Esophagus (tissue), 2 donors: ENCODE measurements at regions not wholly inside any gene's neighbourhood (a gene's known extent, or its start where the extent isn't known, plus 50 kb on each side); places are given as distances from the start of the nearest gene placed in this dataset.
"Not testable (repeated sequence)": the region's sequence is repeated elsewhere in the genome, so short reads cannot be mapped to it uniquely, and the experiment has no call there.

Source experiments
- H3K27ac ChIP-seq, 2 donors: one replicate each; pipeline ENCODE4 v1.5.1; 2013; ENCODE audit warnings: low read depth in 2 of 2, mild to moderate bottlenecking in 2 of 2, inconsistent platforms in 1 of 2, low read length in 1 of 2, moderate library complexity in 1 of 2
- H3K27me3 ChIP-seq, 2 donors: one replicate each; pipeline ENCODE4 v1.6.1; 2013; ENCODE audit warnings: low read length in 2 of 2, control low read depth in 1 of 2, mild to moderate bottlenecking in 1 of 2; ENCODE audit not compliant: insufficient read depth in 2 of 2, control insufficient read depth in 1 of 2
- H3K36me3 ChIP-seq, 2 donors: one replicate each; pipeline ENCODE4 v1.6.1; 2013; ENCODE audit warnings: low read length in 1 of 2; ENCODE audit not compliant: control insufficient read depth in 2 of 2, insufficient read depth in 2 of 2
- H3K4me1 ChIP-seq, 2 donors: one replicate each; pipeline ENCODE4 v1.6.1; 2013; ENCODE audit warnings: low read length in 1 of 2; ENCODE audit not compliant: control insufficient read depth in 2 of 2, insufficient read depth in 2 of 2
- H3K4me3 ChIP-seq, 2 donors: one replicate each; pipeline ENCODE4 v1.5.1; 2013; ENCODE audit warnings: low read length in 2 of 2, mild to moderate bottlenecking in 2 of 2, low read depth in 1 of 2, moderate library complexity in 1 of 2
- H3K9me3 ChIP-seq, 2 donors: one replicate each; pipeline ENCODE4 v1.6.1; 2013; ENCODE audit warnings: mild to moderate bottlenecking in 2 of 2, low read depth in 1 of 2, low read length in 1 of 2, moderate library complexity in 1 of 2; ENCODE audit not compliant: control insufficient read depth in 2 of 2, insufficient read depth in 1 of 2
- WGBS, 2 donors: extraction: QIAGEN DNeasy Blood & Tissue Kit; methylation state at CpG; one replicate each; pipeline ENCODE4 v1.1.7; 2013; 5-methylcytosine and 5-hydroxymethylcytosine counted together
- donor health status: healthy with polysubstance abuse.
- donor health status: Bipolar disorder and iron deficiency.

GRCh38 chr6:80425089-80425823 is 318.8 kb downstream of the BCKDHB start:
- Histone ChIP-seq H3K27me3 (no peaks in the 10 kb centered on the region), H3K36me3 (no peaks in the 10 kb centered on the region), H3K4me3 (no peak overlapping the region), H3K4me1 (no peaks in the 10 kb centered on the region), H3K9me3 (peaks cover 4 to 6% of the 10 kb centered on the region in 2 donors), H3K27ac (no peak overlapping the region)
- WGBS, 2 donors = 75 to 81% methylated on average over 2 of the region's 2 CpGs

- no peaks in the 10 kb centered on the region for H3K36me3 ChIP-seq
- no peak overlapping the region for H3K27ac ChIP-seq
- H3K4me3 ChIP-seq = no peak overlapping the region
- H3K9me3 ChIP-seq = peaks cover 0 to 4% of the 10 kb centered on the region in 2 donors
- WGBS, 2 donors = 95 to 96% methylated on average over 8 of the region's 8 CpGs
- no peaks in the 10 kb centered on the region for H3K27me3 ChIP-seq
- no peaks in the 10 kb centered on the region for H3K4me1 ChIP-seq
These were observed 305.0 kb downstream of the BCKDHB start for GRCh38 chr6:80411486-80411885.

GRCh38 chr6:80407976-80408375 is 301.5 kb downstream of the BCKDHB start:
- not testable (repeated sequence) for H3K36me3 ChIP-seq, H3K4me3 ChIP-seq, H3K4me1 ChIP-seq, H3K27me3 ChIP-seq, H3K27ac ChIP-seq, H3K9me3 ChIP-seq
- 91 to 92% methylated on average over 2 of the region's 2 CpGs for WGBS, 2 donors

GRCh38 chr6:80404889-80405288 is 298.4 kb downstream of the BCKDHB start:
- H3K4me3 ChIP-seq = no peak overlapping the region
- H3K36me3 ChIP-seq = no peaks in the 10 kb centered on the region
- H3K27me3 ChIP-seq = no peaks in the 10 kb centered on the region
- H3K4me1 ChIP-seq = no peaks in the 10 kb centered on the region
- H3K9me3 ChIP-seq = no peaks in the 10 kb centered on the region
- H3K27ac ChIP-seq = no peak overlapping the region
- 86 to 94% methylated on average over 1 of the region's 1 CpG for WGBS, 2 donors

GRCh38 chr6:80403365-80403764 is 296.9 kb downstream of the BCKDHB start:
- 93 to 97% methylated on average over 1 of the region's 1 CpG for WGBS, 2 donors

GRCh38 chr6:80402266-80402665 is 295.8 kb downstream of the BCKDHB start:
- Histone ChIP-seq H3K4me1 (no peaks in the 10 kb centered on the region), H3K9me3 (no peaks in the 10 kb centered on the region), H3K27ac (no peak overlapping the region), H3K36me3 (no peaks in the 10 kb centered on the region), H3K27me3 (no peaks in the 10 kb centered on the region), H3K4me3 (no peak overlapping the region)
- WGBS, 2 donors = 92 to 94% methylated on average over 2 of the region's 2 CpGs

More at GRCh38 chr6:80403365-80403764, 296.9 kb downstream of the BCKDHB start:
- Histone ChIP-seq H3K4me3 (no peak overlapping the region), H3K9me3 (no peaks in the 10 kb centered on the region), H3K27me3 (no peaks in the 10 kb centered on the region), H3K36me3 (no peaks in the 10 kb centered on the region), H3K4me1 (no peaks in the 10 kb centered on the region), H3K27ac (no peak overlapping the region)
